IPS DF 19.7 (cell line): ENCODE measurements at regions not wholly inside any gene's neighbourhood (a gene's known extent, or its start where the extent isn't known, plus 50 kb on each side); places are given as distances from the start of the nearest gene placed in this dataset.

Experiments
- DNase-seq: peaks from one replicate; pipeline ENCODE4 v3.0.0-alpha.2; 2013; ENCODE audit warnings: low read depth, low spot score

DNA sequence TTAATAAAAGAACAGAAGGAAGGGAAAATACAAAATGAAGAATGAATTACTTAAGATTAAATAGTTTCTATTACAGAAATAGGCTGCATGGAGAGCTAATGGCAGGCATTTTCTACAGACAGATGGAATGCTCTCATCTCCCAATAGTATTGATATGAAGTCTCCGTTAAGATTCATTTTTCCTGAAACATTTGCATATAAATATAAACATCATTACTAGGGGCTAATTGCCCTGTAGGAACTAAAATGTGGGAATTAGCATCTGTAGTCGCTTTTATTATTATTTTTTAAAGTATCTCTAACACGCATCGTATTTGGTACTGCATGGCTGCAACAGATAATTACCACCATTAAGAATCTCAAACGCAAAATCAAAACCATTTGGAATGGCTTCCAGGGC lies 2275.5 kb downstream of the MAT2B start:
- DNase-seq, result no peak

GRCh38 chr5:165781738-165782137 lies 2276.3 kb downstream of the MAT2B start:
- no peak for DNase-seq

- DNase-seq, result no peak
These were observed 2277.6 kb downstream of the MAT2B start for GRCh38 chr5:165783024-165783423.

DNA sequence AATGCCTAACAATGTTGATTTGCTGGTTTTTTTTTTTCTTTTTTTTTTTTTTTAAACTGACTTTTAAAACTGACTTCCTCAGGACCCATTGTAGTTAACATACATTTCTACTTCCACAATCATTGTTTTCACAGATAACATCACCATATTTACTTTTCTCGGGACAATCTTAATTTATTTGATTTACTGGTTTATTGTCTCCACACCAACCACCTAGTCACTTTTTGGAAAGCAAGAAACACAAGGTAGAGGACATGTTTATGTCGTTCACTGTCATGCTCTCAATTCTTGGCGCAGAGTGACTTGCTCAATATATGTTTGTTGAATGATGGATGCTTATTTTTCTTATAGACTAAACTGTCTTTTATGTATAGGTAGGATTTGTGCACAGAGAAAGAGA lies 2280.7 kb downstream of the MAT2B start:
- no peak for DNase-seq

DNA sequence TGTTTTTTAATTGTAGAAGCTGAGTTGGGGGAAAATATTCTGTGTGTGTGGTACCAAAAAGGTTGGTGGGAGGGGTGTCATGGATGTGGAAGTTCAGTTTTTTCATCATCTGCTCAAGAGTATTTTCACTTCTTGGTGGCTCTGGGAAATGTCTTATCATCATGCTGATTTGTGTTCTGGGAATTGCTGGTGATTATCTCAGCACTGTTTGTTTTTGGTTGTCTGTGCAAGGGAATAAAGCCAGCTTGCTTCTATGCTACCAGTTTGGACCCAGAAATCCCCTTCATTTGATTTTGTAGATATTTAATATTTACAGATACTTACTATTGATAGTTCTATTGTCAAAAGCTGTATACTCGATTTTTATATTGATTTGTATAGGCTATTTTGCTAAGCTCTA lies 2289.7 kb downstream of the MAT2B start:
- DNase-seq, result no peak

DNA sequence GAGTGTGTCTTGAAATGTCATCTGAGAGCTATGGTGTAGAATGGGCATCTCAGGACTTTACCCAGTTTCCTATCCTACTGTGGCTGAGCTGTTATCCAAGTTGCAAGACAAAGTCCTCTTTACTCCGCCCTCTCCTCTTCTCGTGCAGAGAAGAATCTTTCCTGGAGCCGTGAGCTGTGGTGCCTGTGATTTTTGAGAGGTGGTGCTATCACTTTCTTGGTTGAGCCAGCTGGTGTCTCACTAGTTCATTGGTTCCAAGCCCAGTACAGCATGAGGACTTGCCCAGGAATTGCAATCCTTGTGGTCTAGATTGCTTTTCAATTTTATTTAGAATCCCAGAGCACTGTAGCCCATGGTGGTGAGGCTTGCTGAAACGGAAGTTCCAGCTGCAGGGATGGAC lies 2300.3 kb downstream of the MAT2B start:
- DNase-seq, result peak; percentile 48

DNA sequence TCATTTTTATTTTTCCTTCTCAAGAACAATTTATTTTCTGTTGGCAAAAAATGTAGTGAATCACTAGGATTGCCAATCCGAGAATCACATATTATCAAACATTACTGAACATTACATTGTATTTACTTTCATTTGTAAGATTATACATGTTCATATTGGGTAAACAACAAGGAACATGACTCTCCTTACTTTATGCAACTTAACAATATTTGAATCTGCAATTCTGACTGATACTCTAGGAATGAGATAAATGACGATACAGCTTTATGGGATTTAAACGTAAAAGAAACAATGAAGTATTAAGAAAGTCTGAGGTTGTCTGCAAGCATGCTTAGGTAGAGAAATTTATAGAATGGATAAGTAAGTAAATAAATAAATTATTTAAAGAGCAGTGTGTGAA lies 2302.9 kb downstream of the MAT2B start:
- DNase-seq, result no peak

GRCh38 chr5:165809914-165810313 lies 2304.5 kb downstream of the MAT2B start:
- no peak for DNase-seq

GRCh38 chr5:165829504-165829903 lies 2324.1 kb downstream of the MAT2B start:
- DNase-seq, result no peak

DNA sequence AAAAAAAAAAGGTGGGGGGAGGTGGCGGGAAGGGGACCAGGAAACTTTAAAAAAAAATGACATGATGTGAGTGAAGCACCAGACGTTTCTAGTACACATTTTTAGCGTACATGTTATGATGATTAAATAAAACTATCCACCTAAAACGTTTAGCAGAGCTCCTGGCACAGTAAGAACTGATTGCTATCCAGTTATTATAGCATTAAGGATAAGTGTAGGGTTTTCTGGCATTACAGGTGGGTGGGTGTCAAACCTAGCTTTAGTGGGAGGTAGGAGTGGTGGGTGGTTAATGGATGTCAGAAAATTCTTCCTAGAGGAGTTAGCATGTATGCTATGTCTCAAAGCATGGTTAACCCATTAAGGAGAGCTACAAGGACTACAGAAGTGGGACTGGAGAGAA lies 2329.5 kb downstream of the MAT2B start:
- no peak for DNase-seq

GRCh38 chr5:165836046-165836445 lies 2330.6 kb downstream of the MAT2B start:
- DNase-seq, result no peak

DNA sequence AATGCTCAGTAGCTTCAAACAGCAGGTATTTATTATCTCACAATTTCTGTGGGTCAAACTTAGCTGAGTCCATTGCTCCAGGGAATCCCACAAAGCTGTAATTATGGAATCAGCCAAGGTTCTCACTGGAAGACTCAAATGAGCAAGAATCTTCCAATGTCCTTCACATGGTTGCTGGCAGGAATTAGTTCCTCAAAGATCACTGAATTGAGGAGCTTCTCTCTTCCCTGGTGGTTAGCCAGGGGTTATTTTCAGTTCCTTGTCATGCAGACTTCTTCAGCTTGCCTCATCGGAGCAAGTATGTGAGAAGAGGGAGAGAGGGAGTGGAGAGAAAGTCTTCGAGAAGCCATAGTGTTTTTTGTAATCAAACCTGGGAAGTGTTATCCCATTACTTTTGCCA lies 2331.9 kb downstream of the MAT2B start:
- DNase-seq, result no peak

DNA sequence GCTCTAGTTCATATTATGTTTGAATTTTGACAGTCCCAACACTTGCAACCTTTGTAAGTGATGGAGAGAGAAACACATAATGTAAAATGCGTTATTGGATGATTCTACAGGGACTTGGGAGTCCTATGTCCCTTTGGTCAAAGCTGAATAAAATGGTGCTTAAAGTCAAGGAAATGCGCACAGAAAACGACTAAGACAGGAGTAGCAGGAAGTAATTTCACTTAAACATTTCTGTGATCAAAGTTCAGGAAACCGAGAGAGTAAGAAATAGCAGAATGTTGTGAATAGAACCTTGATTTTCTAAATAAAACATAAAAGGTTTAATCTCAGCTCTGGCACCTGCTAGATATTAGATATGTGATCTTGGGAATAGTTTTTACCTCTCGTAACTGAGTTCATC lies 2339.2 kb downstream of the MAT2B start:
- DNase-seq, result no peak

- no peak for DNase-seq
These were observed 2352.7 kb downstream of the MAT2B start for GRCh38 chr5:165858118-165858517.

- no peak for DNase-seq
These were observed 2353.8 kb downstream of the MAT2B start for GRCh38 chr5:165859251-165859650.

GRCh38 chr5:165863239-165863638 lies 2357.8 kb downstream of the MAT2B start:
- no peak for DNase-seq

DNA sequence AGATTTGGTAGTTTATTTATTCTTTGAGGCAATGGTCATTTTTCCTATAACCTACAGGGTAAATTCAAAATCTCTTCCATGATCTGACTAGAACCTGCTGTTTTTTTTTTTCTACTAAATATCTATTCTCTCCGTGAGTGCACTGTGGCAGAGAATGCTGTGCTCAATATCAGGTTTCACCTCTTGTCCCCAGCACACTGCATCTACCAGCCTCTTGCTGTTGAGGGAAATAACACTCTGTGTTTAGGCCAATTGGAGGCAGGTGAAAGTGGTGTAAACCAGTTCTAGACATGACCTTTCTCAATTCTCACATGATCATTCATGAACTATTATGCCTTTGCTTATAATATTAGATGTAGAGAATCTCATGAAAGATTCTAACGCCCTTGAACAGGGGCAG lies 2365.9 kb downstream of the MAT2B start:
- no peak for DNase-seq

DNA sequence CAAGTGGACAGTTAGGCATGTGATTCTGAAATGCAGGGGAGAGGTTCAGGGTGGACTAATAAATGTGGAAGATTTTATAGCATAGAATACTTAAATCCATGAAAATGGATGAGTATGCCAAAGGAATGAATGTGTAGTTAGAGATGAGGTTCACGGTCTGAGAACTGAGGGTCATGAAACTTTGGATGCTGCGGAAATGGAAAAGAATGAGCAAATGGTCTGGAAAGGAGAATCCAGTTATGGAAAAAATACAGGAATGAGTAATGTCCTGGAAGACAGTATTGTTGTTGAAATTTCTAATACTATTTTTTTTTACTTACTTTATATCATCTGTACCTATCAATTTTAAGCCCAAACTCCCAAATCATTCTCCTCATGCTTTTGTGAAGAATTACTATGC lies 2369.4 kb downstream of the MAT2B start:
- no peak for DNase-seq

- DNase-seq, result no peak
These were observed 2371.1 kb downstream of the MAT2B start for GRCh38 chr5:165876538-165876937.

DNA sequence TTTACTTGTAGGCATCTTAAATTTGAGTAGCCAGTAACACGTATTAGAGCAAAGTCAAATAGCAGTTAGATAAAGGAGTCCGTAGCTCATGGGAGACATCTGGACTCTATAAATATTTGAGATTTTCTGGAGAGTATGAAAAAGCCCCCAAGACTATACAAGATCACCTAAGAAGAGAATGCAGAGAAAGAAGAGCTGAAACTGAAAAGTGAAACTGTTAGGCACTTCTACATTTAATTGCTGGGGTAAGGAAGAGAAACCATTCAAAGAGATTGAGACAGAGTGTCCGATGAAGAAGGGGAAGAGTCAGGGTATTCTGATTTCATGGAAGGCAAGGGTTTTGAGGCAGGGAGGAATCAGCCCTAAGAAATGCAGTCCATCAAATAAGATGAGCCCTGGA lies 2372.1 kb downstream of the MAT2B start:
- DNase-seq, result no peak

- DNase-seq, result no peak
These were observed 2375.8 kb downstream of the MAT2B start for GRCh38 chr5:165881259-165881658.

DNA sequence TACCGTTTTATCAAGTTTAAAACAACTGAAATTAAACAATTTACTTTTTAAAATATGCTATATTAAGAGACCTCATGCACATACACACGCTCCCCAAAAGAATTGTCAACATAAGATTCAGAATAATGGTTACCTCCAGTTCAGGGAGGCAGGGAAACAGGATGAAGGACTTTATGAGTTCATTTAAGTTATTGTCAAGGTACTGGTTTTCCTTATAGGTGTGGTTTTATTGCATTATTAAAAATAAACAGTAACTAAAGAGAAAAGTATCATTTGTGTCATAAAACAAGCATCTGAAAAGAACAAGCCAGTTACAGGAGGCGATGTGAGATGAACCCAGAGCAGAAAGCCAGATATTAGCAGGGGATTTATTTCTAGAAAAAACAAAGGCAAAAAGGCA lies 2376.7 kb downstream of the MAT2B start:
- DNase-seq, result no peak

- no peak for DNase-seq
These were observed 2380.4 kb downstream of the MAT2B start for GRCh38 chr5:165885623-165886350.

- no peak for DNase-seq
These were observed 2381.7 kb downstream of the MAT2B start for GRCh38 chr5:165887147-165887546.
